SK-N-SH treated with all-trans-retinoic acid at 6 μM for 48 hours (cell line): ENCODE measurements at regions not wholly inside any gene's neighbourhood (a gene's known extent, or its start where the extent isn't known, plus 50 kb on each side); places are given as distances from the start of the nearest gene placed in this dataset.

Experiments
- ATAC-seq: fragments of 200-7000 bp; cut with Tn5 transposase; 3 replicates; pipeline ENCODE4 v1.9.1; 2020; ENCODE audit warnings: mild to moderate bottlenecking, moderate library complexity
- BACH2 ChIP-seq: fragments of 250-450 bp; sonication (Bioruptor Pico); IDR thresholded peaks from 2 replicates; pipeline ENCODE4 v1.9.0; 2021; ENCODE audit warnings: mild to moderate bottlenecking, borderline replicate concordance
- CREB5 ChIP-seq: fragments of 250-450 bp; sonication (Bioruptor Pico); IDR thresholded peaks from 2 replicates; pipeline ENCODE4 v1.5.1; 2020; ENCODE audit warnings: low read depth, mild to moderate bottlenecking, moderate library complexity
- CSDC2 ChIP-seq: fragments of 250-450 bp; sonication (Bioruptor Pico); IDR thresholded peaks from 2 replicates; pipeline ENCODE4 v1.5.0; 2020; ENCODE audit warnings: mild to moderate bottlenecking, moderate library complexity
- ESRRG ChIP-seq: fragments of 250-450 bp; sonication (Bioruptor Pico); IDR thresholded peaks from 2 replicates; pipeline ENCODE4 v1.6.1; 2021; ENCODE audit warnings: mild to moderate bottlenecking
- ISL1 ChIP-seq: fragments of 250-450 bp; sonication (Bioruptor Pico); IDR thresholded peaks from 2 replicates; pipeline ENCODE4 v2.1.2; 2022; ENCODE audit warnings: mild to moderate bottlenecking, moderate library complexity
- OSR1 ChIP-seq: fragments of 250-450 bp; sonication (Bioruptor Pico); IDR thresholded peaks from 2 replicates; pipeline ENCODE4 v1.8.0; 2022; ENCODE audit warnings: moderate library complexity, mild to moderate bottlenecking, inconsistent platforms
- PATZ1 ChIP-seq: fragments of 250-450 bp; sonication (Bioruptor Pico); IDR thresholded peaks from 2 replicates; pipeline ENCODE4 v1.8.0; 2020; ENCODE audit warnings: mild to moderate bottlenecking, moderate library complexity, borderline replicate concordance
- POU6F1 ChIP-seq: fragments of 250-450 bp; sonication (Bioruptor Pico); IDR thresholded peaks from 2 replicates; pipeline ENCODE4 v1.8.0; 2021; ENCODE audit warnings: low read depth, mild to moderate bottlenecking, moderate library complexity, borderline replicate concordance
- PPARA ChIP-seq: fragments of 250-450 bp; sonication (Bioruptor Pico); IDR thresholded peaks from 2 replicates; pipeline ENCODE4 v1.5.0; 2020; ENCODE audit warnings: mild to moderate bottlenecking, borderline replicate concordance
- RARB ChIP-seq: fragments of 250-450 bp; sonication (Bioruptor Pico); IDR thresholded peaks from 2 replicates; pipeline ENCODE4 v1.8.0; 2021; ENCODE audit warnings: mild to moderate bottlenecking, moderate library complexity
- TCF4 ChIP-seq: fragments of 250-450 bp; sonication (Bioruptor Pico); IDR thresholded peaks from 2 replicates; pipeline ENCODE4 v1.8.0; 2021; ENCODE audit warnings: mild to moderate bottlenecking, moderate library complexity, borderline replicate concordance
- TOX ChIP-seq: fragments of 250-450 bp; sonication (Bioruptor Pico); IDR thresholded peaks from 2 replicates; pipeline ENCODE4 v1.8.0; 2021; ENCODE audit warnings: mild to moderate bottlenecking, moderate library complexity, borderline replicate concordance
- TSHZ2 ChIP-seq: fragments of 250-450 bp; sonication (Bioruptor Pico); IDR thresholded peaks from 2 replicates; pipeline ENCODE4 v1.5.0; 2020; ENCODE audit warnings: mild to moderate bottlenecking, moderate library complexity
- ZC3H10 ChIP-seq: fragments of 250-450 bp; sonication (Bioruptor Pico); IDR thresholded peaks from 2 replicates; pipeline ENCODE4 v1.5.1; 2021; ENCODE audit warnings: mild to moderate bottlenecking, moderate library complexity
- ZFP3 ChIP-seq: fragments of 250-450 bp; sonication (Bioruptor Pico); IDR thresholded peaks from 2 replicates; pipeline ENCODE4 v1.5.0; 2020; ENCODE audit warnings: mild to moderate bottlenecking, moderate library complexity
- ZFP30 ChIP-seq: fragments of 450-650 bp; formaldehyde crosslinking; IDR thresholded peaks from 2 replicates; pipeline ENCODE4 v1.5.0; 2022; ENCODE audit warnings: mild to moderate bottlenecking, moderate library complexity
- ZNF70 ChIP-seq: fragments of 450-650 bp; formaldehyde crosslinking; IDR thresholded peaks from 2 replicates; pipeline ENCODE4 v1.5.0; 2020; ENCODE audit warnings: mild to moderate bottlenecking, moderate library complexity
- ZNF8 ChIP-seq: fragments of 450-650 bp; formaldehyde crosslinking; IDR thresholded peaks from 2 replicates; pipeline ENCODE4 v1.5.0; 2020; ENCODE audit warnings: mild to moderate bottlenecking, moderate library complexity

GRCh38 chr6:23278180-23278532 is 708.8 kb downstream of the HDGFL1 start:
- TF ChIP-seq PPARA (no peak), RARB (no peak), ZFP3 (CRISPR knock-in tag) (no peak), CREB5 (CRISPR knock-in tag) (no peak), ESRRG (CRISPR knock-in tag) (no peak), ZNF70 (CRISPR knock-in tag) (no peak), TSHZ2 (CRISPR knock-in tag) (no peak), TOX (no peak), CSDC2 (no peak), ZFP30 (CRISPR knock-in tag) (no peak), POU6F1 (no peak), BACH2 (CRISPR knock-in tag) (no peak), ISL1 (CRISPR knock-in tag) (no peak), PATZ1 (CRISPR knock-in tag) (no peak)
- no peak for ATAC-seq

GRCh38 chr6:23280437-23280836 is 711.1 kb downstream of the HDGFL1 start:
- no peak for ATAC-seq
- TF ChIP-seq CREB5 (CRISPR knock-in tag): no peak
- TF ChIP-seq, all 23 proteins: peak for 0

- ATAC-seq: peak; percentile 87
- no peak for TF ChIP-seq OSR1 (CRISPR knock-in tag)
- peak; percentile 71 for TF ChIP-seq TCF4
- no peak for TF ChIP-seq PATZ1 (CRISPR knock-in tag)
These were observed 713.1 kb downstream of the HDGFL1 start for GRCh38 chr6:23282252-23283021.

GRCh38 chr6:23293653-23294052 is 724.3 kb downstream of the HDGFL1 start:
- ATAC-seq: no peak
- TF ChIP-seq CREB5 (CRISPR knock-in tag) (no peak), TOX (no peak), PATZ1 (CRISPR knock-in tag) (no peak), ZFP3 (CRISPR knock-in tag) (no peak), ZC3H10 (CRISPR knock-in tag) (no peak), ZNF8 (no peak), TSHZ2 (CRISPR knock-in tag) (no peak), TCF4 (no peak)
